WTC11 (cell line): ENCODE measurements at regions not wholly inside any gene's neighbourhood (a gene's known extent, or its start where the extent isn't known, plus 50 kb on each side); places are given as distances from the start of the nearest gene placed in this dataset.

Source experiments
- ATAC-seq: fragments of 200-7000 bp; cut with Tn5 transposase; 2 replicates; pipeline ENCODE4 v1.10.0; 2021; ENCODE audit warnings: mild to moderate bottlenecking, moderate library complexity
- CTCF ChIA-PET: fragments of 300-600 bp; sonication (Branson Sonifier 250); formaldehyde crosslinking; loops from one replicate; lab custom pipeline; 2021; ENCODE audit warnings: antibody characterized with exemption; lab: Charles Lee
- POLR2A ChIA-PET: fragments of 350-600 bp; sonication (Branson Sonifier 250); formaldehyde crosslinking; loops from one replicate; lab custom pipeline; 2021; ENCODE audit warnings: antibody characterized with exemption; lab: Charles Lee
- DNase-seq: peaks from one replicate; pipeline ENCODE4 v3.0.0; 2021; ENCODE audit warnings: low spot score
- H3K27ac Mint-ChIP-seq: 2 replicates; pipeline ENCODE4 v1.8.0; 2021; ENCODE audit warnings: mixed read lengths
- H3K27me3 Mint-ChIP-seq: 2 replicates; pipeline ENCODE4 v1.8.0; 2021; ENCODE audit warnings: low read depth, mild to moderate bottlenecking, moderate library complexity, mixed read lengths
- H3K36me3 Mint-ChIP-seq: 2 replicates; pipeline ENCODE4 v1.8.0; 2021; ENCODE audit warnings: mixed read lengths
- H3K4me1 Mint-ChIP-seq: 2 replicates; pipeline ENCODE4 v1.8.0; 2022; ENCODE audit warnings: mixed read lengths
- H3K4me3 Mint-ChIP-seq: 2 replicates; pipeline ENCODE4 v1.8.0; 2021; ENCODE audit warnings: mild to moderate bottlenecking, moderate library complexity, mixed read lengths
- H3K9me3 Mint-ChIP-seq: 2 replicates; pipeline ENCODE4 v1.8.0; 2021; ENCODE audit warnings: mixed read lengths
- HMGA2 ChIP-seq: fragments of 250-450 bp; sonication (Bioruptor Pico); IDR thresholded peaks from 2 replicates; pipeline ENCODE4 v1.4.0; 2021; ENCODE audit warnings: mild to moderate bottlenecking, moderate library complexity
- JUN ChIP-seq: sonication (generic); formaldehyde crosslinking; IDR thresholded peaks from 2 replicates; pipeline ENCODE4 v1.8.0; 2023; ENCODE audit warnings: mild to moderate bottlenecking, missing genetic modification reagents
- NFE2L1 ChIP-seq: sonication (generic); formaldehyde crosslinking; IDR thresholded peaks from 2 replicates; pipeline ENCODE4 v1.8.1; 2023; ENCODE audit warnings: missing genetic modification reagents
- NR2C2 ChIP-seq: sonication (generic); formaldehyde crosslinking; IDR thresholded peaks from 2 replicates; pipeline ENCODE4 v1.8.0; 2022; ENCODE audit warnings: mild to moderate bottlenecking, missing genetic modification reagents
- OVOL2 ChIP-seq: fragments of 250-450 bp; sonication (Bioruptor Pico); IDR thresholded peaks from 2 replicates; pipeline ENCODE4 v1.9.0; 2021; ENCODE audit warnings: mild to moderate bottlenecking, borderline replicate concordance
- ZNF121 ChIP-seq: sonication (generic); formaldehyde crosslinking; IDR thresholded peaks from 2 replicates; pipeline ENCODE4 v1.8.0; 2023; ENCODE audit warnings: missing genetic modification reagents
- TF ChIP-seq, protein P1 (sequence below): fragments of 250-450 bp; sonication (Bioruptor Pico); IDR thresholded peaks from 2 replicates; pipeline ENCODE4 v1.9.0; 2021; ENCODE audit warnings: moderate library complexity, mild to moderate bottlenecking, inconsistent platforms, borderline replicate concordance
- TF ChIP-seq, protein P2 (sequence below): fragments of 200-600 bp; IDR thresholded peaks from 2 replicates; pipeline ENCODE4 v1.8.0; 2022; ENCODE audit warnings: antibody characterized with exemption
- TF ChIP-seq, protein P3 (sequence below): sonication (generic); formaldehyde crosslinking; IDR thresholded peaks from 2 replicates; pipeline ENCODE4 v1.8.0; 2022; ENCODE audit warnings: mild to moderate bottlenecking, missing genetic modification reagents
- TF ChIP-seq, protein P4 (sequence below): sonication (generic); formaldehyde crosslinking; IDR thresholded peaks from 2 replicates; pipeline ENCODE4 v1.8.0; 2022; ENCODE audit warnings: mild to moderate bottlenecking, missing genetic modification reagents
- TF ChIP-seq, protein P5 (sequence below): sonication (generic); formaldehyde crosslinking; IDR thresholded peaks from 2 replicates; pipeline ENCODE4 v1.8.0; 2022; ENCODE audit warnings: missing genetic modification reagents
- TF ChIP-seq, protein P6 (sequence below): sonication (generic); formaldehyde crosslinking; IDR thresholded peaks from 2 replicates; pipeline ENCODE4 v1.8.1; 2022; ENCODE audit warnings: missing genetic modification reagents, borderline replicate concordance

DNA sequence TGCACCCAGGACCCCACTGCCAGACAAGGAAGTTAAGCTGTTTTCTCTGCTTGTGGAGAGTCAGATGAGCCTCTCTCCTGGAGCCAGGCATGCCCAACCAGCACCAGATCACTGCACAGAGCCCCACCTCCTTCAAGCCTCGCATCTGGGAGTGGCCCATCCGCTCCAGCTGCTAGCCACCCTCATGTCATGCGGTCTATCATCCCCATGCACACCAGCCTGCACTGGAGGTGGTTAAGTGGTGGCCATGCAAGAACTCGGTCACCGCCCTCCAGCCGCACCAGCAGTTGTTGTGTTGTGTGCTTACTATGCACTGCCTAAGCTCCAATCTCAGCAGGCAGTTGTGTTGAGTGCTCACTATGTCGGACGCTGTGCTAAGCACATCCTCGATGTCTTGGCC, 177.9 kb upstream of the SLC14A2 start (continued):
- TF ChIP-seq, protein P1, sequence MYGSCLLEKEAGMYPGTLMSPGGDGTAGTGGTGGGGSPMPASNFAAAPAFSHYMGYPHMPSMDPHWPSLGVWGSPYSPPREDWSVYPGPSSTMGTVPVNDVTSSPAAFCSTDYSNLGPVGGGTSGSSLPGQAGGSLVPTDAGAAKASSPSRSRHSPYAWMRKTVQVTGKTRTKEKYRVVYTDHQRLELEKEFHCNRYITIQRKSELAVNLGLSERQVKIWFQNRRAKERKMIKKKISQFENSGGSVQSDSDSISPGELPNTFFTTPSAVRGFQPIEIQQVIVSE, result no peak

DNA sequence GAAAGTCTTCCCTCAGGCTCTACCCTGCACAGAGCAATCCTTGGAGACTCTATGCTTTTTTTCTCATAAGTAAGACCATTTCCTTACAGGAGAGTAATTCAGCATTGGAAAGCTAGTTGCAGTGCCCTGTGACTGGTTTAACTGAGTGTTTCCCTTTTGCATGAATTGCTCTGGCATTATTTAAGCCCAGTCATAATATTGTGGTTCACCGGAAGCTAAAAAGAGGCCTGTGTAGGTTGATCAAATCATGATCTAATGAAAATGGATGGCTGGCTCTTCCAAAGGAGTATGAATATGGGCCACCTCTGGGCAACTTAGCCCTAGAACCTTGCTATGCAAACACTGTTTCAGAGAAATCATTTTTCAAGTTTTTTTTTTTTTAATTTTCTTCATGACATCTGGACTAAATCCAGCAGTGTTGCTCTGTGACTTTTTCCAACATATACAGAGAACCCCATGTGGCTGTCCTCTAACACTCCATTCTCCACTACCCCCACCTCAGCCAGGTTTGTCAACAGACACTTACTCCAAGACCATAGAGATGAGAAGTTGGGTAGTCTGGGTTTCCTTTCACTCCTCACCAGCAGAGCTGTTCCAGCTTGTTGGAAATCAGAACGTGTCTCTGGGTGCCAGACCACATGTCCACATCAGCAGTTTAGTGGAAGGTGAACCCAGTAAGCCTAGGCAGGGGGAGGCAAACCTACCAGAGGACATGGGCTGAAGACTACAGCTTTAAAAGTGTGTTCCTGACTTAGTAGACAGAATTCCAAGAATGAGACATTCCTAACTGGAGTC, 175.2 kb upstream of the SLC14A2 start:
- ATAC-seq, result no peak
- H3K9me3 Mint-ChIP-seq, result no peaks in the 10 kb centered on the region
- CTCF ChIA-PET, result interaction anchor here (1.1 kb wide), 1 partner anchor 25 kb away, joined by 3 read pairs; no protein-coding TSS in a partner anchor
- TF ChIP-seq, protein P2, sequence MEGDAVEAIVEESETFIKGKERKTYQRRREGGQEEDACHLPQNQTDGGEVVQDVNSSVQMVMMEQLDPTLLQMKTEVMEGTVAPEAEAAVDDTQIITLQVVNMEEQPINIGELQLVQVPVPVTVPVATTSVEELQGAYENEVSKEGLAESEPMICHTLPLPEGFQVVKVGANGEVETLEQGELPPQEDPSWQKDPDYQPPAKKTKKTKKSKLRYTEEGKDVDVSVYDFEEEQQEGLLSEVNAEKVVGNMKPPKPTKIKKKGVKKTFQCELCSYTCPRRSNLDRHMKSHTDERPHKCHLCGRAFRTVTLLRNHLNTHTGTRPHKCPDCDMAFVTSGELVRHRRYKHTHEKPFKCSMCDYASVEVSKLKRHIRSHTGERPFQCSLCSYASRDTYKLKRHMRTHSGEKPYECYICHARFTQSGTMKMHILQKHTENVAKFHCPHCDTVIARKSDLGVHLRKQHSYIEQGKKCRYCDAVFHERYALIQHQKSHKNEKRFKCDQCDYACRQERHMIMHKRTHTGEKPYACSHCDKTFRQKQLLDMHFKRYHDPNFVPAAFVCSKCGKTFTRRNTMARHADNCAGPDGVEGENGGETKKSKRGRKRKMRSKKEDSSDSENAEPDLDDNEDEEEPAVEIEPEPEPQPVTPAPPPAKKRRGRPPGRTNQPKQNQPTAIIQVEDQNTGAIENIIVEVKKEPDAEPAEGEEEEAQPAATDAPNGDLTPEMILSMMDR, result no peak
- TF ChIP-seq JUN (CRISPR knock-in tag) (no peak), ZNF121 (CRISPR knock-in tag) (no peak), OVOL2 (CRISPR knock-in tag) (no peak), NFE2L1 (CRISPR knock-in tag) (no peak), NR2C2 (no peak), HMGA2 (no peak)
- TF ChIP-seq, protein P3, sequence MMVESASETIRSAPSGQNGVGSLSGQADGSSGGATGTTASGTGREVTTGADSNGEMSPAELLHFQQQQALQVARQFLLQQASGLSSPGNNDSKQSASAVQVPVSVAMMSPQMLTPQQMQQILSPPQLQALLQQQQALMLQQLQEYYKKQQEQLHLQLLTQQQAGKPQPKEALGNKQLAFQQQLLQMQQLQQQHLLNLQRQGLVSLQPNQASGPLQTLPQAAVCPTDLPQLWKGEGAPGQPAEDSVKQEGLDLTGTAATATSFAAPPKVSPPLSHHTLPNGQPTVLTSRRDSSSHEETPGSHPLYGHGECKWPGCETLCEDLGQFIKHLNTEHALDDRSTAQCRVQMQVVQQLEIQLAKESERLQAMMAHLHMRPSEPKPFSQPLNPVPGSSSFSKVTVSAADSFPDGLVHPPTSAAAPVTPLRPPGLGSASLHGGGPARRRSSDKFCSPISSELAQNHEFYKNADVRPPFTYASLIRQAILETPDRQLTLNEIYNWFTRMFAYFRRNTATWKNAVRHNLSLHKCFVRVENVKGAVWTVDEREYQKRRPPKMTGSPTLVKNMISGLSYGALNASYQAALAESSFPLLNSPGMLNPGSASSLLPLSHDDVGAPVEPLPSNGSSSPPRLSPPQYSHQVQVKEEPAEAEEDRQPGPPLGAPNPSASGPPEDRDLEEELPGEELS, result no peak
- TF ChIP-seq, protein P4, sequence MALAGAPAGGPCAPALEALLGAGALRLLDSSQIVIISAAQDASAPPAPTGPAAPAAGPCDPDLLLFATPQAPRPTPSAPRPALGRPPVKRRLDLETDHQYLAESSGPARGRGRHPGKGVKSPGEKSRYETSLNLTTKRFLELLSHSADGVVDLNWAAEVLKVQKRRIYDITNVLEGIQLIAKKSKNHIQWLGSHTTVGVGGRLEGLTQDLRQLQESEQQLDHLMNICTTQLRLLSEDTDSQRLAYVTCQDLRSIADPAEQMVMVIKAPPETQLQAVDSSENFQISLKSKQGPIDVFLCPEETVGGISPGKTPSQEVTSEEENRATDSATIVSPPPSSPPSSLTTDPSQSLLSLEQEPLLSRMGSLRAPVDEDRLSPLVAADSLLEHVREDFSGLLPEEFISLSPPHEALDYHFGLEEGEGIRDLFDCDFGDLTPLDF (CRISPR knock-in tag), result no peak
- TF ChIP-seq, protein P5, sequence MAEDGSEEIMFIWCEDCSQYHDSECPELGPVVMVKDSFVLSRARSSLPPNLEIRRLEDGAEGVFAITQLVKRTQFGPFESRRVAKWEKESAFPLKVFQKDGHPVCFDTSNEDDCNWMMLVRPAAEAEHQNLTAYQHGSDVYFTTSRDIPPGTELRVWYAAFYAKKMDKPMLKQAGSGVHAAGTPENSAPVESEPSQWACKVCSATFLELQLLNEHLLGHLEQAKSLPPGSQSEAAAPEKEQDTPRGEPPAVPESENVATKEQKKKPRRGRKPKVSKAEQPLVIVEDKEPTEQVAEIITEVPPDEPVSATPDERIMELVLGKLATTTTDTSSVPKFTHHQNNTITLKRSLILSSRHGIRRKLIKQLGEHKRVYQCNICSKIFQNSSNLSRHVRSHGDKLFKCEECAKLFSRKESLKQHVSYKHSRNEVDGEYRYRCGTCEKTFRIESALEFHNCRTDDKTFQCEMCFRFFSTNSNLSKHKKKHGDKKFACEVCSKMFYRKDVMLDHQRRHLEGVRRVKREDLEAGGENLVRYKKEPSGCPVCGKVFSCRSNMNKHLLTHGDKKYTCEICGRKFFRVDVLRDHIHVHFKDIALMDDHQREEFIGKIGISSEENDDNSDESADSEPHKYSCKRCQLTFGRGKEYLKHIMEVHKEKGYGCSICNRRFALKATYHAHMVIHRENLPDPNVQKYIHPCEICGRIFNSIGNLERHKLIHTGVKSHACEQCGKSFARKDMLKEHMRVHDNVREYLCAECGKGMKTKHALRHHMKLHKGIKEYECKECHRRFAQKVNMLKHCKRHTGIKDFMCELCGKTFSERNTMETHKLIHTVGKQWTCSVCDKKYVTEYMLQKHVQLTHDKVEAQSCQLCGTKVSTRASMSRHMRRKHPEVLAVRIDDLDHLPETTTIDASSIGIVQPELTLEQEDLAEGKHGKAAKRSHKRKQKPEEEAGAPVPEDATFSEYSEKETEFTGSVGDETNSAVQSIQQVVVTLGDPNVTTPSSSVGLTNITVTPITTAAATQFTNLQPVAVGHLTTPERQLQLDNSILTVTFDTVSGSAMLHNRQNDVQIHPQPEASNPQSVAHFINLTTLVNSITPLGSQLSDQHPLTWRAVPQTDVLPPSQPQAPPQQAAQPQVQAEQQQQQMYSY (CRISPR knock-in tag), result no peak
- TF ChIP-seq, protein P6, sequence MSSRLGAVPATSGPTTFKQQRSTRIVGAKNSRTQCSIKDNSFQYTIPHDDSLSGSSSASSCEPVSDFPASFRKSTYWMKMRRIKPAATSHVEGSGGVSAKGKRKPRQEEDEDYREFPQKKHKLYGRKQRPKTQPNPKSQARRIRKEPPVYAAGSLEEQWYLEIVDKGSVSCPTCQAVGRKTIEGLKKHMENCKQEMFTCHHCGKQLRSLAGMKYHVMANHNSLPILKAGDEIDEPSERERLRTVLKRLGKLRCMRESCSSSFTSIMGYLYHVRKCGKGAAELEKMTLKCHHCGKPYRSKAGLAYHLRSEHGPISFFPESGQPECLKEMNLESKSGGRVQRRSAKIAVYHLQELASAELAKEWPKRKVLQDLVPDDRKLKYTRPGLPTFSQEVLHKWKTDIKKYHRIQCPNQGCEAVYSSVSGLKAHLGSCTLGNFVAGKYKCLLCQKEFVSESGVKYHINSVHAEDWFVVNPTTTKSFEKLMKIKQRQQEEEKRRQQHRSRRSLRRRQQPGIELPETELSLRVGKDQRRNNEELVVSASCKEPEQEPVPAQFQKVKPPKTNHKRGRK (CRISPR knock-in tag), result no peak
- H3K27me3 Mint-ChIP-seq, result no peaks in the 10 kb centered on the region
- POLR2A ChIA-PET, result no interaction called here
- no peaks in the 10 kb centered on the region for H3K4me1 Mint-ChIP-seq
- DNase-seq, result no peak
- no peaks in the 10 kb centered on the region for H3K36me3 Mint-ChIP-seq
- H3K27ac Mint-ChIP-seq, result no peak overlapping the region
- H3K4me3 Mint-ChIP-seq, result no peak overlapping the region
